NCI-H1417 (cell line): ENCODE measurements at regions not wholly inside any gene's neighbourhood (a gene's known extent, or its start where the extent isn't known, plus 50 kb on each side); places are given as distances from the start of the nearest gene placed in this dataset.
A peak's percentile ranks its signal among the peaks of the same experiment; 100 is the strongest.
"Not testable (repeated sequence)": the region's sequence is repeated elsewhere in the genome, so short reads cannot be mapped to it uniquely, and the experiment has no call there.

ENCODE experiments used
- DNase-seq, 3 experiments: peaks; one replicate each; lab custom pipeline; 2025; lab: John Stamatoyannopoulos, UW

DNA sequence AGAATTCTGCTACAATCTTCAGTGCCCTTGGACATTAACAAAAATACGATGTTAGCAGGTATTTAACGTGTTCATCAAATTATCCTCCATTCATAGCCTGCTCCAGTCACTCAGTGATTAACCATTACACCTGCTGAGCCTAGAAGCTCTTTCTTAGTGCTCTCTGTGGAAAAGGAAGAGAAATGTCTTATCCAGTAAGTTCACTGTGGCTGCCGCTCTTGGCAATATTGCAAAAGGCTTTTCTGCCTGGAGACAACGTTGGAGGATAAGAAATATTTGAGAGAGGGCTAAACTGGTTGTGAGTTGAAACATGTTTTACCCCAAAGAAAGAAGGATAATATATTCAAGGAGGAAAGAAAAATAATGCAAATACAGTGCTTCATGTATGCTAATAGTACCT lies 217.4 kb upstream of the HSF2 start:
- DNase-seq: no peak

DNA sequence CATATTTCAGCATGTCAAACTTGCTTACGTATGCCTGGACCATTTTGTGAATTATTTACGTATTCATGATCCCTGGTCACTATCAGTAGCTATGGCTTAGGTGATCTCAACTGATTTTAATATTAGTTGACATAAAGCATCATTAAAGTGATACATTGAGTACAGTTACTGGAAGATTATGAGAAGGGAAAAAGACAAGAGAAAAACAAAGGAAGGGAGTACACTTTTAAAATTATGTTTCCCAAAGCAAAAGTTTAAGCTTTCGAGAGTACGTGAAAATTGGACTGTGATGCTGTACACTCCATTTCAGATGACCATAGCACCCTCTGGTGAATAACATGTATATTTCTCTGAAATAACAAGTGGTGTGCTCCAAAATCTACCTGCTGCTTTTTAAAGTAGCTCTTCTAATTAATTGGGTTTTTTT lies 215.0 kb upstream of the HSF2 start:
- DNase-seq: peak in 1 of 3 experiments; percentile 48

DNA sequence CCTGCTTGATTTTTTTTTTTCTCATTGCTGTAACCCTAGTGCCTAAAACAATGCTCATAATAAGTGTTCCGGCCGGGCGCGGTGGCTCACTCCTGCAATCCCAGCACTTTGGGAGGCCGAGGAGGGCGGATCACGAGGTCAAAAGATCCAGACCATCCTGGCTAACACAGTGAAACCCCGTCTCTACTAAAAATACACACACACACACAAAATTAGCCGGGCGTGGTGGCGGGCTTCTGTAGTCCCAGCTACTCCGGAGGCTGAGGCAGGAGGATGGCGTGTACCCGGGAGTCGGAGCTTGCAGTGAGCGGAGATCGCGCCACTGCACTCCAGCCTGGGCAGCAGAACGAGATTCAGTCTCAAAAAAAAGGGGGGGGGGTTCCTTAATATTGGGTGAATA lies 214.0 kb upstream of the HSF2 start:
- DNase-seq: not testable (repeated sequence)

DNA sequence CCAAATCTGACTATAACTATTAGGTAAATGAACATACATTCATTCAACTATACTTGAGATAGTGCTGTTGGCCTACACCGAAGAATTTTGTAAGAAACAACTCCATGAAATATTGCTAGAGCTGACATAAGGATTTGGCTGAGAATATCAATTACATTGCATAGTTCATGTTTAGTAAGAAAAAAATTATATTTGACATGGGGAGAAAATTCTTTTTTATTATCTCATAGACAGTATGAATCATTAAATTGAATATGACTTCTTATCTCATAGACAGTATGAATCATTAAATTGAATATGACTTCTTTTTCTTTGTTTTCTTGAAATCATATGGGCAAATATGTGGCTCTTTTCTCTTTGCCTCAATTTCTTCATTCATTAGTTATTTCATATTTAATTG lies 212.3 kb upstream of the HSF2 start:
- DNase-seq: no peak

DNA sequence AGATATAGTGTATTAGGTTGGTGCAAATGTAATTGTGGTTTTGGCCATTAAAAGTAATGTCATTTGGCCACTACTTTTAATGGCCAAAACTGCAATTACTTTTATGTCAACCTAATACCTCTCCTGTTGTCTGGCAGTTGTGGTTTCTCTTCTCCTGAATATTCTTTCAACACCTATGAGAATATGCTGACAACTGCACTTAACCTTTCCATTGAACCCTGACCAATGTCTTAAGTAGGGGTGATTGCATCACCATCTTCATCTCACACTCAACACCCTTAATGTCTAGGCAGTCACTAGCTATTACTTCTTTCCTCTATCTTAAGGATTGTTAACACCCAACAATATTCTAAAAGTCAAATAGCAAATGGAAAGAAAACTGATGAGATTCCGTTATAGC lies 200.5 kb upstream of the HSF2 start:
- no peak for DNase-seq

DNA sequence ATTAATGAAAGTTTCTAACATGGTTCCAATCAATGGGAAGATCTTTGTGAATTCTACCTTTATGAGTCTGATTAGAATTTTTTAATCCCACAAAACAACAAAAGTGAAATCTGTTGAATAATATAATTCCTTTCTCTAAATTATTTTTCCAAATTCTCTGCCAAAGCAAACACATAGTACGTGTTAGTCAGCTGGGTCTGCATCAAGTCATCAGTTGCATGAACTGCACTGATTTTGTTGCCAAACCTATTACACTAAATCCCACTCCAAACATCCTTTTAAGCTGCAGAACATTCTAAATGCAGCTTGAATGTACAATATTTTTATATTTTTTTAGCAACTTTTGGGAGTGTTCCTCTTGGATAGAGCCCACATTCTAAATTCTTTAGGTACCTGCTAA lies 199.0 kb upstream of the HSF2 start:
- no peak for DNase-seq

DNA sequence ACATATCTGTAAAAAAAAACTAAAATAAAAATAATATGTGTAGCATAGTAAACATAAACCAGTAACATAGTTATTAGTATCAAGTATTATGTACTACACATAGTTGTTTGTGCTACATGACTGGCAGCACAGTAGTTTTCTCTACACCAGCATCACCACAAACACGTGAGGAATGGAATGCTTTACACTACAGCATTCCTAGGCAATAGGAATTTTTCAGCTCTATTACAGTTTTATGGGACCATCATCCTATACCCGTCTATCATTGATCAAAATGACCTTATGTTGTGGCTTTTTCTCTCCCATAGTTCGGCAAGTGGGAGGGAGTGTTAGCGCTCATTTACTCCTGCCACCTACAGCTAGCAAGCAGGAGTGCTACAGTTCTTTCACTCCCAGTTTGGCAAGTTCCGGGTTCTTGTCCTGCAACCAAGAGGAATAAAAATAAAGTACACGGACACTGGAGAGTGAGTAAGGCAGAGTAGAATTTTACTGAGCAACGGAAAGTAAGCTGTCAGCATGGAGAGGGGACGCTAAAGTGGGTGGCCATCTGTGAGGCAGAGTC lies 196.8 kb upstream of the HSF2 start:
- DNase-seq: no peak

DNA sequence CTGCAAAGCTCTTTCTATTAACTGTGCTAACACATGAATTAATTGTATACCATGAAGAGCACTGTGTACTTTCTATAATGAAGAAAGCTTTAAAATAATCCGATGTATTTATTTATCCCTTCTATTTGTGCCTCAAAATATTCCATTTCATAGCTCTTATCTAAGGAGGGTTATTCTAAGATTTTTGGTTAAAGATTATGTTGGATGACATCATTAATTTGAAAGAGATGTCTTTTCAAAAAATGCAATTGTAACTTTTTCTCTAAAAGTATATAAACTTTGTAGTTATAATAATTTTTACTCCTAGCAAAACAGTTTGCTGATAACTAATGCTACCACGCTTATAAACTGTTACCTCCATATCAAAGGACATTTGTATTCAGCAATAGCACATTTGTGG lies 192.4 kb upstream of the HSF2 start:
- no peak for DNase-seq

DNA sequence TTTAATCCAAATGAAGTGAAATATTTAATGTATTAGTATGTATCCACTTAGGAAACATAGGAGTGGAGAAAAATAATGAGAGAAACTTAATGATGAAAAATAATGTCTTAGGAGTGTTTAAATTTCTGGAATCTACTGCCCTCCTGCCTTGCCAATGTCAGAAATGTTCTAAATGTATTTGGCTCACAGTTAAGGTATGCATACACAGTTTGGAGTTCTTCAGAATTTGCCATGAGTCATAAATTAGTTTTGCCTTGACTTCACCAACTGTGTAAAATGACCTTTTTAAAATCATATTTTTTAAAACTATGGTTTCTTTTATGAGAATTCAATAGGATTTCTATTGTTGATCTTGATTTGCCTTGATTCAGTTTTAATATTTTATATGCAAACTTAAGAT lies 191.7 kb upstream of the HSF2 start:
- DNase-seq: no peak

DNA sequence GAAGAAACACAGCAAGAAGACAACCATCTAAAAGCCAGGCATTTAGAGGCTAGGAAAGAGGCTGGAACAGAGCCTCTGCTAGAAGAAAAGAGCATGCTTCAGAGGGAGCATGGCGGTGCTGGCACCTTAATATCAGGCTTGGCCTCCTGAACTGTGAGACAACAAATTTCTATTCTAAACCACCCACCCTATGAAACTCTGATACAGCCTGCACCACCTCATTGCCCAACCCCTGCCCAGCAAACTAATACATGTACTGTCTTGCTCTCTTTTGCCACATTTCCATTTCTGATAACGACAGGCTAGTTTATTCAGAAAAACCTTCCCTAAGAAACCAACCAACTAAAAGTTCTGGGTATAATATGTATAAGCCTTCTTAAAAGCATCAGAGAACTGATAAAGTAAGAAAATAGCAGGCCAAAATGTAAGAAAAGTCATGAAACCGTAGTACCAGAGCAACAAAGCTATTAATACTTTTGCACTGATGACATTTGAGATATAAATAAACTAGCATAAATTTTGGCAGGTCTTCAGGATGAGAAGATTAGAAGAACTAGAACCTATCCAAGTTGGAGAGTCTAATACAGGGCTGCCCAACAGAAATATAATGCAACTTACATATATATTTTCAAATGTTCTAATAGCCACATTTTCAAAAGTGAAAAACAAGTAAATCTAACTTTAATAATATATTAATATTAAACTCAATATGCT lies 184.7 kb upstream of the HSF2 start:
- DNase-seq: no peak

DNA sequence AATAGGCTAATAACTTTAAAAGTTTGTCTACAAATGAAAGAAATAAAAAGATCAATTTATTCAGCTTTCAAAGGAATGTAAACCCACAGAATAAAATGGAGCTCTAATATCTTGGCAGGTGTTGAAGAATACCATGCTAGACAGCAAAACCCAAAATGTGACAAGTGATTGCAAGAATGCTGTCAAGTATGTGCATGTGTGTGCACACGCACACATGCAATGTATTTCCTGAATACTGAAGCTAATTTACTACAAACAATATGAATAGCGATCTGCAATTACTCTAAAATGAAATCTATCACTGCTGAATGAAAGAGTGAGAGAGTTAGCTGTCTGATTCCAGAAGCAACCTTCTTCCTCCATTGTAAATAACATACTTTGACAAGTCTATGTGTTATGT lies 179.2 kb upstream of the HSF2 start:
- DNase-seq: no peak

DNA sequence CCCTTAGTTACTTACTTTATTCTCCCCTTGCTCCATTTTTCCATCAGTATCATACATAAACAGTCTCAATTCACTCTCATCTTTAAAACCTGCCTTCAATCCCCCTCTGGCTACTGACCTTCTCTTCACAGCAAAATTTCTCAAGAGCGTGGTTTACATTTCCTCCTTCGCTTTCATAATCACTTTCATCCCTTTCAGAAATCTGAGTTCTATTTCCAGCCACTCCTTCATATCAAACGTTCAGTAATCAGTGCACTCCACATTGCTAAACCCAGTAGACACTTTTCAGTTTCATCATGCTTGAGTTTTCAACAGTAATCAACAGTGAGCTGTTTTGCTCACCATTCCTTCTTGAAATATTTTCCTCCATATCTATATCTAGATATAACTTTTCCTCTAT lies 176.7 kb upstream of the HSF2 start:
- no peak for DNase-seq

DNA sequence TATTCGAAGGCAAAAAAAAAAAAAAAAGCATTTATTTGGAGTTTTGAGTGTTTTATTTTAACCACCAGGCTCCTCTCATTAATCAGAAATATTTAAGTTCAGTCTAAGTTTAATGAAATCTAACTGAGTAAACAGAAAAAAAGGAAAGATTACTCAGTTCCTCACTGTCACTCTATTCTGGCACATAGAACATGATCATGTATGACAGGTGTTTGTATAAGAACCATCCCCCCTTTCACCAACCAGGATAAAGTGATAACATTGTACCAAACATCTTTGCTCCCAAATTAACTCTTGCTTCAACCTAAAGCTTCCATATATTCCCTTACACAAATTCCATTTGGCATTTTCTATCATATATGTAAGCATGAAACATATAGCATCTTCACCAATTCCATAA lies 176.2 kb upstream of the HSF2 start:
- no peak for DNase-seq

DNA sequence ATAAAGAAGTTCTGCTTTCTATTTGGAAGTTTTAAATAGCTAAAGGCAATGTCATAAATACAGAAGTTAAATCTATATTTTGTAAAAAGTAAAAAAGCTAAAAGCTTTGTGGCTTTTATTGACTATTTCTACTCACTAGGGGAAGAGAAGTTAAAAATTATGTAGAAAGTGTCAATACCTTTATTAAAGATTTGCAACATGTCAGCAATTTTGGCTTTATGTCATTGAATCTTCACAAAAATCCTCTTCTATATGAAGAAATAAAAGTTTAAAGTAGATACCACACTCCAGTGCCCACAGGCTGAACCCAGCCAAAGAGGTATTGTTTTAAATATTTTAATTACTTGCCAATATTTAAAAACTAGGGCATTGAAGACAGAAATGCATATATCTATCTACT lies 160.6 kb upstream of the HSF2 start:
- DNase-seq: no peak

DNA sequence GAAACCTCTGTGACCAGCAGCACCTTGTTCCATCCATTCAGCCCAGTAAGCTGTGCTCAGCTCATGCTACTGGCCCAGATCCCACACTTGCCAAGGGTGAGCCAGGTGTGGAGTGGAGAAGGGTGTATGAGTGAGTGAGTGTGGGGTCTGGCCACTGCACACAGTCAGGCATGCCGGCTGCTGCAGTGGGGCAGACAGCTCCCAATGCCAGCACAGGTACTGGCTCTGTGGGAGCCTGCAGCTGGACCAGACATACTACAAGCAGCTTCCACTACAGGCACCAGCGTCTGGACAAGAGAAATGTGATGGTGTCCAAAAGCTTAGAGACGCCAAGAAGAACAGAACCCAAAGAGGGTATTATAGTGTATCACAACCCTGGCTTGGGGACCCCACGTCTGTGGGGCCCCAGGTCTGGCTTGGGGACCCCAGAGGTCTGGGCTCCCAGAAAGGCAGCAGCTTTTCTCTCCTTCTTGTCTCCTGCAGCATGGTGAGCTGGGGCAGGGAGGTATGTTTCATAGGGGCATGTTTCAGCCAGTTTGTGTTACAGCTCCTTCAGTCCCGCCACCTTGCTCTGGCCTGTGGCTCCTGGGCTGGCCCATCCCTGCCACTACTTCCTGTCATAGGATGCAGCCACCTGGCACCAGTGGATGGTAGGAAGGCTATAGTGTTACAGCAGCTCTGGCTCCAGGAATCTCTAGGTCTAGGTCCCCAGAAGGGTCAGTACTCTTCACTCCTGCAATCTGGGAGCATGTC lies 152.4 kb upstream of the HSF2 start:
- no peak for DNase-seq

DNA sequence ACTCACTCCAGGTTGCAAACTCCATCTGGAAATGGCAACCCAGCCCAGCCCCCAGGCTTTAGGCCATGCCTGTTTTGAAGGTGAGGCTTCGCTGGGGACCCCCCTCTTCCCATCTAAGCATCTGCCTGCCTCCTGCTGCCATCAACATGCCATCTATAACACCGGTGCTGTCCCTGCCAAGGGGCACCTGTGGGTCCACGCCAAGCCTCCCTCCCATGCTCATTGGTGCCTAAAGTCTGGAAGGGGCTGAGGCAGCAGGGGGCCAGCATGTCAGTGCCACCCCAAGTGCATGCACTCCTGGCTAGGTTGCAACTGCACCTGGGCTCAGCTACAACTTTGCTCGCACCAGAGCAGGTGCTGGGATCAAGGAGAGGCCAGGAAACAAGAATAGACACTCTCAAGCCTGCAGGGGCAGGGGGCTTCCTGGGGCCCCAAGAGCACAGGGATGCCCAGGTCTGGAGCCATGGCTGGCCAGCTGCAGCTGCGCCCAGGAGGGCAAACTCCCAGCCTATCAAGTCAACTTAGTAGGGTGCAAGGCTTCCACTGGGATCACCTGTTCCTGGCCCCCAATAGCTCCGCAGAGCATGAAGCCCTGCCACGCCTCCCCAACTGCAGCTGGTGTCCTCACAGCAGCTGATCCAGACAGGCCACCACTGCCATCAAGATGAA lies 151.3 kb upstream of the HSF2 start:
- no peak for DNase-seq

DNA sequence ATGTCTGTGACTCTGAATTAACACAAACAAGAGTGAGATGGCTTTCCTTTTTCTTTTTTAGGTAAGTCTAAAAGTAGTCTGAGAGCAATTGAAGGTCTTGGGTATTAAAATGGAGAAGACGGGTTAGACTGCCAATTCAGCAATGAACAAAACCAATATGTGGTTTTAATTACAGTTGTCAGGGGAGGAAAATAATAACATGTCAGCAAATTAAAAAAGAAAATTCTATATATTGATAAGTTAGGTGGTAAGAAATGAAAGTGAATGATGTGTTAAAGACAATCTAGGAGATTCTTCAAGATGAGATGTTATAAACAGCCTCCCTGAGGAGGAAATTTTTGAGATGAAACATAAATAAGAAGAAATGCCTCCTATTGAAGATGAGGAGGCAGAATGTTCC lies 150.6 kb upstream of the HSF2 start:
- no peak for DNase-seq

DNA sequence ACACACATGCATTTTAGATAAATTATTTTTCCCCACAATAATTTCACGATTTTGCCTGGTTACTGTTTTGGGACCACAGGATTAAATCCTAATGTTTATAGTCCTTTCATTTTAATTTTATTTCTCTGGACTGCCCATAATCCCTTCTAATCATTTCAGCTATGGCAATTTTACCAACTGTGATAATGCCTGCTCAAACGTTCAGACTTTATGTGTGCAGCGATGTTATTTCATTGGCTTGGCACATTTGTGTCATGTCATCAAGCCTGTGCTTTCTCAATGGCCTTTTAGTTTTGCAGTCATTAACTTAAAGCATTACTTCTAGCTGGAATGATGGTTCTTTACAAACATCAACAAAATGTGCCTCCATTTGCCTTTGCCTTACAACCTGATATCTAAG lies 140.6 kb upstream of the HSF2 start:
- no peak for DNase-seq

DNA sequence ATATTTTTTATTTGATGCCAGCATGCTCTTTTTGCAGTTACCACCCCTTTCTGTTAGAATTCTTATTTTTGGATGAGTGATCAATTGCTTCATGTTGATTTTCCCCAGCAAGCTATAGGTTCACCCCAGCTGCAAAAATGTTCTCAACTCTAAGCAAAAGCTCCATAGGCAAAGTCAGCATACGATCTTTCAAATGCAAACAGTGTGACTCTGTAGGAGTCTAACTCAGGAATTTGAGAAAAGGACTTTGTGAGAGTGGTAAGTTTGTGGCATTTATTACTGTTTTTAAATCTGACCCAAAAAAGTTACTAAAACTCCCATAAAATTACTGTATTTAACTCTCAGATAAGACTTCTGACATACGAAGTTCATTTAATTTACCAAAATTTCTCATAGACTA lies 134.9 kb upstream of the HSF2 start:
- no peak for DNase-seq

DNA sequence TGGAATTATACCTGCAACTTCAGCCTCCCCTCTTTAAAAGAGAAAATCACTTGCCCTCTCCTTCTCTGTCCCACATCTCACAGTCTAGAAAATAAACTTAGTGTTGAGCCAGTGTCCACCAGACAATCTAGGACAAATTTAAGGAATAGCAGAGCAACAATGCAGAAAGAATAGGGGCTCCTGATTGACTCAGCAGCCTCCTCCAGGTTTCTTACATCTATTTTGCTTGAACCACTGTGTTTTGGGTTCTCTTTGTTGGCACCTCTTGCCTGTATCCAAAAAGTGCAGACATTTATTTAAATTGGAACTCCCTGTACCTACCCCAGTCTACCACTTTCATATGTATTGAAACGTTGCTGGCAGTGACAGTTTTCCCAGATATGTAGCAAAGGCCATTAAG lies 133.7 kb upstream of the HSF2 start:
- no peak for DNase-seq

DNA sequence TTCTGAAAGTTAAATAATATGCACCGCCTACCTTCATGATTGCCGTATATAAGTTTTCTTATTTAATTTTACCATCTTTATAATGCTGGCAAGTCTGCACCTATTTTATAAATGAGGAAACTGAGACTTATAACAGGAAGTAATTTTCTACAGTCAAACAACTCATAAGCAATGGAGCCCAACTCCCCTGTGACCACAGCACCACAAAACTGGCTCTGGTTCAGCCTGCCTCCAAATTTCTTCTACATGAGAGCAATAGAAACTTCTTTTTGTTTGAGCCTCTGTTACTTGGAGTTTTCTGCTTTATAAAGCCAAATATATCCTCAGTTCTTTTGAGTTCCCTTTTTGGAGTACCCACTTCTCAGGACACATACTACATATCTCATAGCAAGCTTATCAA lies 131.1 kb upstream of the HSF2 start:
- DNase-seq: no peak

DNA sequence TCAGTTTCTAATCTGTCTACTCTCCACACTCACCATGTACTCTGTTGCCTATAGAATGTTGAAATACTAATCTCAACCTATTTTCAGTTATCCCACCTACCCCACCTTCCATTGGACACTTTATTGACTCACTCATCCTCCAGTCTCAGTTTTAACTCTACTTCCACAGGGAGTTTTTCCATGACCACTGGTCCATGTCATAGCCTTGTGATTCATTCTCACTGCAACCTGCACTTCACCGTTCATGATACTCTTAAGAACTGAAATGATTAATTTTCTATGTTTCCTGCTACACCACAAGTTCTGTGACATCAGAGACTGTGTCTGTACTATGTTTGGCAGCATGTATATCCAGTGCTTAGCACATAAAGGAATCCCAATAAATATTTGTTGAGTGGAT lies 122.8 kb upstream of the HSF2 start:
- no peak for DNase-seq
